Heart left ventricle (tissue), 13 donors: ENCODE measurements at regions not wholly inside any gene's neighbourhood (a gene's known extent, or its start where the extent isn't known, plus 50 kb on each side); places are given as distances from the start of the nearest gene placed in this dataset.

Experiments used
- POLR2A ChIP-seq, 2 donors: fragments of 450-650 bp; IDR thresholded peaks; one replicate each; pipeline ENCODE4 v1.6.1; 2017; ENCODE audit warnings: antibody characterized with exemption in 2 of 2, mild to moderate bottlenecking in 2 of 2, moderate library complexity in 2 of 2
- TF ChIP-seq, protein P1 (sequence below), 12 donors: fragments of 200-600 bp; sonication (generic) in 4 of 12; IDR thresholded peaks; one replicate each; pipeline versions ENCODE4 v1.5.0 to v1.8.0; 2018 to 2022; ENCODE audit warnings: antibody characterized with exemption in 12 of 12, mild to moderate bottlenecking in 5 of 12
- donor health status: ischemic (EF 13 %, LVEDD 7.1; RV severe dilation, severe dysfunction).
- donor health status: DM: no; HTN: yes; CAD: no.
- donor health status: DM: no; HTN: no; CAD: no.
- donor health status: ischemic (EF 25% LVEDD 6.9; RV normal size, moderate dysfunction).
- donor health status: ischemic (EF 25% LVEDD 5.7; RV mildly dilated, moderate dysfunction).
- donor health status: ischemic (EF 35%, LVEDD 5.7; RV mildly dilated, moderate dysfunction).
- donor health status: nonischemic (EF 11% LVEDD 7.7; RV severe dilation, severe dysfunction).
- donor health status: DM: yes; HTN: yes; CAD: no.
- donor health status: PGD.
- donor health status: ischemic (EF 29% LVEDD 5.4; RV normal size, mild dysfunction).
- donor health status: nonischemic (EF 23%, LVEDD 6.1; RV moderate dilation, normal function).

DNA sequence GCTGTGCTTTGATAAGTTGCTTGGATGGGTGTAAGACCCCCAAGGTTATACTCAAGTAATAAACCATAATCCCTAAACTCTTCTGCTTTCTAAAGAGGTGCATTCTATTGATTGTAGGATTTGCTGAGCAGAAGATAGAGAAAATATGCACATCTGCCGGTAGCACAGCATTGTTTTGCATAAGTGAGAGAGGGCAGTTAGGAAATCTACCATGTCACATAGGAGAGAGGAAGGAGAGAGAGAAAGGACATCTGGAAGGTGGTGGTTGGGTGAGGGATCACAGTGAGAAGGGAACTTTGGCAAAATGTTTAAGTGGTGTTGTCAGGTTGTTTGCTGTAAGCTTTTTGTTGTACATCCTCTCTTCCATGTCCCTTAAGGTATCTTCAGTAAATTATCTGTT is 73.6 kb upstream of the BDNF start:
- TF ChIP-seq, protein P1, sequence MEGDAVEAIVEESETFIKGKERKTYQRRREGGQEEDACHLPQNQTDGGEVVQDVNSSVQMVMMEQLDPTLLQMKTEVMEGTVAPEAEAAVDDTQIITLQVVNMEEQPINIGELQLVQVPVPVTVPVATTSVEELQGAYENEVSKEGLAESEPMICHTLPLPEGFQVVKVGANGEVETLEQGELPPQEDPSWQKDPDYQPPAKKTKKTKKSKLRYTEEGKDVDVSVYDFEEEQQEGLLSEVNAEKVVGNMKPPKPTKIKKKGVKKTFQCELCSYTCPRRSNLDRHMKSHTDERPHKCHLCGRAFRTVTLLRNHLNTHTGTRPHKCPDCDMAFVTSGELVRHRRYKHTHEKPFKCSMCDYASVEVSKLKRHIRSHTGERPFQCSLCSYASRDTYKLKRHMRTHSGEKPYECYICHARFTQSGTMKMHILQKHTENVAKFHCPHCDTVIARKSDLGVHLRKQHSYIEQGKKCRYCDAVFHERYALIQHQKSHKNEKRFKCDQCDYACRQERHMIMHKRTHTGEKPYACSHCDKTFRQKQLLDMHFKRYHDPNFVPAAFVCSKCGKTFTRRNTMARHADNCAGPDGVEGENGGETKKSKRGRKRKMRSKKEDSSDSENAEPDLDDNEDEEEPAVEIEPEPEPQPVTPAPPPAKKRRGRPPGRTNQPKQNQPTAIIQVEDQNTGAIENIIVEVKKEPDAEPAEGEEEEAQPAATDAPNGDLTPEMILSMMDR (IDR thresholded peaks at IDR 0.05): no peak
- no peak for TF ChIP-seq POLR2A (IDR thresholded peaks at IDR 0.05)
